Stimulated activated CD4-positive, alpha-beta T cell treated with anti-CD3 and anti-CD28 coated beads, Interleukin-2, amount 100 ng/mL, for 24 hours (primary cell): ENCODE measurements at regions not wholly inside any gene's neighbourhood (a gene's known extent, or its start where the extent isn't known, plus 50 kb on each side); places are given as distances from the start of the nearest gene placed in this dataset.
"Not testable (repeated sequence)": the region's sequence is repeated elsewhere in the genome, so short reads cannot be mapped to it uniquely, and the experiment has no call there.

ENCODE experiments used
- DNase-seq, 2 donors: peaks; one replicate each; pipeline ENCODE4 v3.0.0-alpha.2; 2020

GRCh38 chr4:89492581-89493071 lies 185.0 kb upstream of the GPRIN3 start:
- DNase-seq: no peak

- DNase-seq: no peak
Observed at GRCh38 chr4:89491761-89492160, 184.2 kb upstream of the GPRIN3 start.

GRCh38 chr4:89489921-89490431 lies 182.4 kb upstream of the GPRIN3 start:
- DNase-seq: not testable (repeated sequence)

GRCh38 chr4:89489338-89489771 lies 181.8 kb upstream of the GPRIN3 start:
- DNase-seq: no peak

- no peak for DNase-seq
Observed at GRCh38 chr4:89488736-89489135, 181.1 kb upstream of the GPRIN3 start.

GRCh38 chr4:89486673-89487072 lies 179.1 kb upstream of the GPRIN3 start:
- no peak for DNase-seq

GRCh38 chr4:89486042-89486441 lies 178.4 kb upstream of the GPRIN3 start:
- DNase-seq: no peak

- no peak for DNase-seq
Observed at GRCh38 chr4:89483833-89484232, 176.2 kb upstream of the GPRIN3 start.

- DNase-seq: no peak
Observed at GRCh38 chr4:89482926-89483595, 175.5 kb upstream of the GPRIN3 start.

- DNase-seq: no peak
Observed at GRCh38 chr4:89482251-89482650, 174.7 kb upstream of the GPRIN3 start.

GRCh38 chr4:89469930-89470375 lies 162.4 kb upstream of the GPRIN3 start:
- peak in 1 of 2 donors; percentile 28 for DNase-seq

- DNase-seq: no peak
Observed at GRCh38 chr4:89469516-89469915, 161.9 kb upstream of the GPRIN3 start.

- DNase-seq: no peak
Observed at GRCh38 chr4:89468602-89469001, 161.0 kb upstream of the GPRIN3 start.

GRCh38 chr4:89463341-89463740 lies 155.7 kb upstream of the GPRIN3 start:
- DNase-seq: no peak

- no peak for DNase-seq
Observed at GRCh38 chr4:89447543-89447942, 139.9 kb upstream of the GPRIN3 start.

GRCh38 chr4:89446193-89446592 lies 138.6 kb upstream of the GPRIN3 start:
- no peak for DNase-seq

- no peak for DNase-seq
Observed at GRCh38 chr4:89439533-89439932, 131.9 kb upstream of the GPRIN3 start.

- peak; percentile 44 to 57 for DNase-seq
Observed at GRCh38 chr4:89438102-89438831, 130.7 kb upstream of the GPRIN3 start.

GRCh38 chr4:89434364-89434988 lies 126.9 kb upstream of the GPRIN3 start:
- DNase-seq: no peak

- DNase-seq: no peak
Observed at GRCh38 chr4:89427782-89428181, 120.2 kb upstream of the GPRIN3 start.

- no peak for DNase-seq
Observed at GRCh38 chr4:89425023-89425422, 117.4 kb upstream of the GPRIN3 start.

GRCh38 chr4:89422441-89422990 lies 114.9 kb upstream of the GPRIN3 start:
- no peak for DNase-seq

GRCh38 chr4:89420507-89420906 lies 112.9 kb upstream of the GPRIN3 start:
- DNase-seq: no peak
